ENCODE measurements at regions not wholly inside any gene's neighbourhood (a gene's known extent, or its start where the extent isn't known, plus 50 kb on each side); places are given as distances from the start of the nearest gene placed in this dataset.

- no peak overlapping the region for H4K5ac ChIP-seq (ENCODE audit: insufficient read length, low read depth, low read length)
- H3K9ac ChIP-seq (replicated peaks in 1 of 4; ENCODE audit: extremely low read depth in 1 of 4, low read depth in 3 of 4, low read length in 3 of 4), result no peak overlapping the region
- no peak overlapping the region for H3K4me3 ChIP-seq (ENCODE audit: extremely low read depth in 1 of 4, insufficient read depth in 2 of 4, low read depth in 3 of 4, low read length in 4 of 4)
- FAIRE-seq (no peak), DNase-seq (ENCODE audit: low read depth in 1 of 2, low spot score in 2 of 2) (no peak)
- H3K4me1 ChIP-seq (replicated peaks in 1 of 4; ENCODE audit: control insufficient read depth in 3 of 4, insufficient read depth in 4 of 4, low read length in 3 of 4), result no peaks in the 10 kb centered on the region
- H3K23ac ChIP-seq (ENCODE audit: insufficient read length), result no peak overlapping the region
- CTCF ChIA-PET (ENCODE audit: partially characterized antibody), result interaction anchor here (0.5 to 8.6 kb wide), 28 partner anchors 9 to 287 kb away, joined by 3 to 101 read pairs (median 4); no protein-coding TSS in a partner anchor
- H3K4me2 ChIP-seq (ENCODE audit: insufficient read depth in 1 of 2, low read depth in 2 of 2, low read length in 2 of 2), result no peak overlapping the region
- no peak overlapping the region for H3K14ac ChIP-seq (ENCODE audit: insufficient read length)
- H4K91ac ChIP-seq (replicated peaks; ENCODE audit: insufficient read length, low read length), result no peak overlapping the region
- no peak overlapping the region for H2BK5ac ChIP-seq (ENCODE audit: low read depth, low read length)
- no peak overlapping the region for H2AK5ac ChIP-seq (ENCODE audit: low read depth, low read length)
- no peak overlapping the region for H3K4ac ChIP-seq (replicated peaks; ENCODE audit: insufficient read length, low read depth, low read length)
- H2BK120ac ChIP-seq (replicated peaks; ENCODE audit: low read depth, low read length), result no peak overlapping the region
- H3K23me2 ChIP-seq (ENCODE audit: low read depth, low read length), result no peaks in the 10 kb centered on the region; the same call in 1 of the 2 replicates
- no peak overlapping the region for H3K27ac ChIP-seq (ENCODE audit: low read depth, low read length)
- no peaks in the 10 kb centered on the region for H3K36me3 ChIP-seq (ENCODE audit: control insufficient read depth in 2 of 4, insufficient read depth in 4 of 4, low read length in 3 of 4)
- H3K9me3 ChIP-seq (ENCODE audit: insufficient read depth in 2 of 2, low read depth in 1 of 2, low read length in 1 of 2), result no peaks in the 10 kb centered on the region
- no peak overlapping the region for H4K8ac ChIP-seq (ENCODE audit: extremely low read depth, insufficient read depth, low read length)
- H4K20me1 ChIP-seq (replicated peaks in 1 of 2; ENCODE audit: control insufficient read depth in 1 of 2, insufficient read depth in 2 of 2, low read length in 2 of 2), result no peaks in the 10 kb centered on the region
- no peaks in the 10 kb centered on the region for H3K79me2 ChIP-seq (ENCODE audit: control insufficient read depth in 1 of 2, insufficient read depth in 2 of 2, low read length in 2 of 2)
- H2BK15ac ChIP-seq (ENCODE audit: low read length), result no peak overlapping the region
- no peak overlapping the region for H2BK20ac ChIP-seq (ENCODE audit: low read length)
- H2AFZ ChIP-seq (ENCODE audit: low read length), result no peak overlapping the region
- no peaks in the 10 kb centered on the region; a peak in 1 of 7 replicates for H3K27me3 ChIP-seq (replicated peaks in 1 of 4; ENCODE audit: control insufficient read depth in 3 of 4, extremely low read depth in 1 of 4, insufficient read depth in 3 of 4, low read length in 3 of 4)
- no peak for TF ChIP-seq NANOG (IDR thresholded peaks at IDR 0.05; ENCODE audit: insufficient read depth, low read depth, low read length, poor library complexity, severe bottlenecking)
- no peak for TF ChIP-seq CTBP2 (IDR thresholded peaks at IDR 0.05; ENCODE audit: borderline replicate concordance, insufficient read depth, insufficient read length, low read length)
- TF ChIP-seq GABPA (IDR thresholded peaks at IDR 0.05; ENCODE audit: borderline replicate concordance, insufficient read depth, low read length), result no peak
- no peak for TF ChIP-seq SIN3A (conservative IDR thresholded peaks at IDR 0.05 in 1 of 2, IDR thresholded peaks at IDR 0.05 in 1 of 2; ENCODE audit: low read depth in 1 of 2, low read length in 2 of 2)
- no peak for TF ChIP-seq PHF8 (conservative IDR thresholded peaks at IDR 0.05; ENCODE audit: low read depth, low read length)
- TF ChIP-seq YY1 (IDR thresholded peaks at IDR 0.05; ENCODE audit: low read depth, low read length), result no peak
- TF ChIP-seq SIX5 (IDR thresholded peaks at IDR 0.05; ENCODE audit: low read depth, low read length), result no peak
- no peak for TF ChIP-seq HDAC2 (IDR thresholded peaks at IDR 0.05; ENCODE audit: borderline replicate concordance in 1 of 2, low read depth in 2 of 2, low read length in 2 of 2)
- TF ChIP-seq NRF1 (IDR thresholded peaks at IDR 0.05; ENCODE audit: low read depth, low read length), result no peak
- no peak for TF ChIP-seq CBX8 (IDR thresholded peaks at IDR 0.05; ENCODE audit: borderline replicate concordance, low read depth, low read length)
- TF ChIP-seq CREB1 (IDR thresholded peaks at IDR 0.05), result no peak
- WGBS, 2 experiments (ENCODE audit: extremely low coverage in 1 of 2, insufficient coverage in 1 of 2, insufficient read length in 1 of 2, insufficient replicate concordance in 2 of 2, low coverage in 1 of 2, low lambda C conversion rate in 2 of 2, missing lambda C conversion rate in 1 of 2), result 92% methylated on average over 7 of the region's 7 CpGs; no CpG with 5 or more reads in 1 of the 2 experiments
- H3K18ac ChIP-seq (ENCODE audit: extremely low read depth, low read length), result no peak overlapping the region
- POLR2A ChIA-PET (ENCODE audit: partially characterized antibody), result interaction anchor here (1.1 kb wide), 1 partner anchor 14 kb away, joined by 4 read pairs; no protein-coding TSS in a partner anchor
- H3K79me1 ChIP-seq (ENCODE audit: low read depth, low read length), result no peaks in the 10 kb centered on the region
- no peak overlapping the region for H2BK12ac ChIP-seq (ENCODE audit: low read depth, low read length)
- no peak overlapping the region for H3K56ac ChIP-seq (replicated peaks; ENCODE audit: insufficient read length, low read depth, low read length)
Measured at GRCh38 chr10:104578671-104579070, 62.4 kb upstream of the SORCS3 start.
